ENCODE measurements at regions not wholly inside any gene's neighbourhood (a gene's known extent, or its start where the extent isn't known, plus 50 kb on each side); places are given as distances from the start of the nearest gene placed in this dataset.

- DNase-seq (ENCODE audit: low spot score) = no peak
These were observed 95.0 kb downstream of the TLR5 start for GRCh38 chr1:223048026-223048425.

GRCh38 chr1:223052462-223052861 is 90.6 kb downstream of the TLR5 start:
- no peak for DNase-seq (ENCODE audit: low spot score)

GRCh38 chr1:223052931-223053330 is 90.1 kb downstream of the TLR5 start:
- no peak for DNase-seq (ENCODE audit: low spot score)

GRCh38 chr1:223056802-223057201 is 86.2 kb downstream of the TLR5 start:
- no peak for DNase-seq (ENCODE audit: low spot score)

GRCh38 chr1:223057569-223058093 is 85.4 kb downstream of the TLR5 start:
- no peak for DNase-seq (ENCODE audit: low spot score)

Data from pons (tissue), 1 donor.